GM12875 (cell line): ENCODE measurements at regions not wholly inside any gene's neighbourhood (a gene's known extent, or its start where the extent isn't known, plus 50 kb on each side); places are given as distances from the start of the nearest gene placed in this dataset.

ENCODE experiments used
- H3K4me3 ChIP-seq: one replicate; pipeline ENCODE4 v1.5.1; 2011; ENCODE audit warnings: low read depth, low read length, control low read depth
- CTCF ChIP-seq: IDR thresholded peaks from 2 replicates; pipeline ENCODE4 v1.5.1; 2011; ENCODE audit warnings: low read depth, mild to moderate bottlenecking, control low read depth, inconsistent platforms, low read length, moderate library complexity, borderline replicate concordance; ENCODE audit not compliant: insufficient read depth

- H3K4me3 ChIP-seq = no peak overlapping the region
- no peak for TF ChIP-seq CTCF
Observed at GRCh38 chr5:27472871-27473270, 434.5 kb upstream of the CDH9 start.

- no peak for TF ChIP-seq CTCF
- H3K4me3 ChIP-seq = peak overlapping the region; percentile 5
Observed at GRCh38 chr5:27472000-27472763, 433.8 kb upstream of the CDH9 start.

- no peak for TF ChIP-seq CTCF
- no peak overlapping the region for H3K4me3 ChIP-seq
Observed at GRCh38 chr5:27466959-27467358, 428.6 kb upstream of the CDH9 start.

GRCh38 chr5:27465140-27465539, 426.8 kb upstream of the CDH9 start:
- no peak overlapping the region for H3K4me3 ChIP-seq
- no peak for TF ChIP-seq CTCF

GRCh38 chr5:27463446-27464149, 425.2 kb upstream of the CDH9 start:
- no peak for TF ChIP-seq CTCF
- no peak overlapping the region for H3K4me3 ChIP-seq

GRCh38 chr5:27462936-27463335, 424.6 kb upstream of the CDH9 start:
- H3K4me3 ChIP-seq = no peak overlapping the region
- no peak for TF ChIP-seq CTCF

GRCh38 chr5:27458287-27458686, 419.9 kb upstream of the CDH9 start:
- no peak for TF ChIP-seq CTCF
- H3K4me3 ChIP-seq = no peak overlapping the region
